Right ventricle myocardium inferior (tissue), 1 donor: ENCODE measurements at regions not wholly inside any gene's neighbourhood (a gene's known extent, or its start where the extent isn't known, plus 50 kb on each side); places are given as distances from the start of the nearest gene placed in this dataset. TPM values are rescaled to one million over a fixed set of nuclear protein-coding genes. Genes with fewer than 3 reads are reported as not detected.

Experiments
- microRNA-seq: library from miRNA; unstranded; fragments of <30 nt; microRNA quantifications from one replicate; pipeline ENCODE4 v1.2.0, GENCODE V29; 2020
- donor health status: DM: no; HTN: yes; CAD: no; lungs with severe emphysema.

Small RNA genes lying in the stretch of these regions (microRNA-seq; reads per million reads assigned to microRNA genes)
- not detected for gene MIR4435-2
